PC-9 (cell line): ENCODE measurements at regions not wholly inside any gene's neighbourhood (a gene's known extent, or its start where the extent isn't known, plus 50 kb on each side); places are given as distances from the start of the nearest gene placed in this dataset.

Source experiments
- BruUV-seq: library from RNA; stranded (reverse); fragments of 400-500 nt; replicated peaks from 2 replicates; lab custom pipeline; 2021; lab: Mats Ljungman, UMichigan
- CTCF ChIA-PET: fragments of 300-600 bp; sonication (Branson Sonifier 250); formaldehyde crosslinking; loops from one replicate; lab custom pipeline; 2022; ENCODE audit warnings: antibody characterized with exemption; lab: Charles Lee
- POLR2A ChIA-PET: fragments of 300-600 bp; sonication (Branson Sonifier 250); formaldehyde crosslinking; loops from one replicate; lab custom pipeline; 2022; ENCODE audit warnings: antibody characterized with exemption; ENCODE audit not compliant: unreplicated experiment; lab: Charles Lee
- DNase-seq, 2 experiments: peaks; one replicate each; pipeline versions ENCODE4 v3.0.0 to v3.0.0-alpha.2; 2015 to 2022; ENCODE audit warnings: mixed read lengths in 1 of 2
- H2AFZ ChIP-seq: fragments of 200-600 bp; sonication (generic); 2 replicates; pipeline ENCODE4 v1.8.1; 2017; ENCODE audit warnings: antibody characterized with exemption
- H3F3A ChIP-seq: fragments of 200-600 bp; sonication (generic); 2 replicates; pipeline ENCODE4 v1.8.1; 2017; ENCODE audit warnings: antibody characterized with exemption, mild to moderate bottlenecking, low read depth; ENCODE audit not compliant: insufficient read depth
- H3K27ac ChIP-seq: fragments of 200-600 bp; sonication (generic); 2 replicates; pipeline ENCODE4 v1.6.1; 2016; ENCODE audit warnings: mixed run types
- H3K27me3 ChIP-seq: fragments of 200-600 bp; sonication (generic); 2 replicates; pipeline ENCODE4 v1.6.1; 2016; ENCODE audit warnings: low read depth, mixed run types; ENCODE audit not compliant: insufficient read depth
- H3K36me3 ChIP-seq: fragments of 200-600 bp; sonication (generic); 2 replicates; pipeline ENCODE4 v1.6.1; 2016; ENCODE audit warnings: low read depth, mixed run types
- H3K4me1 ChIP-seq: fragments of 200-600 bp; sonication (generic); replicated peaks from 2 replicates; pipeline ENCODE4 v1.6.1; 2016; ENCODE audit warnings: mixed run types; ENCODE audit not compliant: insufficient read depth
- H3K4me2 ChIP-seq: fragments of 200-600 bp; sonication (generic); 2 replicates; pipeline ENCODE4 v1.6.1; 2017; ENCODE audit warnings: mixed run types
- H3K4me3 ChIP-seq: fragments of 200-600 bp; sonication (generic); 2 replicates; pipeline ENCODE4 v1.6.1; 2016; ENCODE audit warnings: mixed run types
- H3K79me2 ChIP-seq: fragments of 200-600 bp; sonication (generic); 2 replicates; pipeline ENCODE4 v1.6.1; 2017; ENCODE audit warnings: low read depth, mixed run types
- H3K9me2 ChIP-seq: fragments of 200-600 bp; sonication (generic); 2 replicates; pipeline ENCODE4 v1.8.1; 2017; ENCODE audit warnings: mild to moderate bottlenecking; ENCODE audit not compliant: insufficient read depth
- H3K9me3 ChIP-seq: fragments of 200-600 bp; sonication (generic); 2 replicates; pipeline ENCODE4 v1.8.1; 2016; ENCODE audit warnings: low read depth; ENCODE audit not compliant: insufficient read depth
- H4K20me1 ChIP-seq: fragments of 200-600 bp; sonication (generic); 2 replicates; pipeline ENCODE4 v1.8.1; 2017; ENCODE audit not compliant: insufficient read depth
- EZH2 ChIP-seq: fragments of 200-600 bp; sonication (generic); IDR thresholded peaks from 2 replicates; pipeline ENCODE4 v1.8.0; 2017; ENCODE audit warnings: antibody characterized with exemption, low read depth
- intact Hi-C: fragments of 100-400 bp; cut with micrococcal nuclease; formaldehyde crosslinking; loops from one replicate; pipeline ENCODE4 v1.10.0; 2022; ENCODE audit not compliant: unreplicated experiment
- TF ChIP-seq, protein P1 (sequence below): fragments of 200-600 bp; sonication (generic); conservative IDR thresholded peaks from 2 replicates; pipeline ENCODE4 v1.6.1; 2017; ENCODE audit warnings: mixed run types, antibody characterized with exemption, mild to moderate bottlenecking, moderate library complexity

GRCh38 chr7:17185690-17186070 is 112.8 kb upstream of the AHR start:
- no peaks in the 10 kb centered on the region for H3K79me2 ChIP-seq
- H3K4me2 ChIP-seq = no peak overlapping the region
- H3K4me1 ChIP-seq = no peaks in the 10 kb centered on the region
- no peaks in the 10 kb centered on the region for H4K20me1 ChIP-seq
- no peak overlapping the region for H3K4me3 ChIP-seq
- no peak for DNase-seq
- no peaks in the 10 kb centered on the region for H3K9me3 ChIP-seq
- BruUV-seq = no TSS peak
- no peaks in the 10 kb centered on the region for H3K36me3 ChIP-seq
- ChIA-PET POLR2A (no interaction called here), CTCF (no interaction called here)
- no peaks in the 10 kb centered on the region for H3F3A ChIP-seq
- no peak overlapping the region for H2AFZ ChIP-seq
- H3K9me2 ChIP-seq = no peaks in the 10 kb centered on the region; the same call in 1 of the 2 replicates
- H3K27ac ChIP-seq = no peak overlapping the region
- TF ChIP-seq EZH2 = no peak
- TF ChIP-seq, protein P1, sequence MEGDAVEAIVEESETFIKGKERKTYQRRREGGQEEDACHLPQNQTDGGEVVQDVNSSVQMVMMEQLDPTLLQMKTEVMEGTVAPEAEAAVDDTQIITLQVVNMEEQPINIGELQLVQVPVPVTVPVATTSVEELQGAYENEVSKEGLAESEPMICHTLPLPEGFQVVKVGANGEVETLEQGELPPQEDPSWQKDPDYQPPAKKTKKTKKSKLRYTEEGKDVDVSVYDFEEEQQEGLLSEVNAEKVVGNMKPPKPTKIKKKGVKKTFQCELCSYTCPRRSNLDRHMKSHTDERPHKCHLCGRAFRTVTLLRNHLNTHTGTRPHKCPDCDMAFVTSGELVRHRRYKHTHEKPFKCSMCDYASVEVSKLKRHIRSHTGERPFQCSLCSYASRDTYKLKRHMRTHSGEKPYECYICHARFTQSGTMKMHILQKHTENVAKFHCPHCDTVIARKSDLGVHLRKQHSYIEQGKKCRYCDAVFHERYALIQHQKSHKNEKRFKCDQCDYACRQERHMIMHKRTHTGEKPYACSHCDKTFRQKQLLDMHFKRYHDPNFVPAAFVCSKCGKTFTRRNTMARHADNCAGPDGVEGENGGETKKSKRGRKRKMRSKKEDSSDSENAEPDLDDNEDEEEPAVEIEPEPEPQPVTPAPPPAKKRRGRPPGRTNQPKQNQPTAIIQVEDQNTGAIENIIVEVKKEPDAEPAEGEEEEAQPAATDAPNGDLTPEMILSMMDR = no peak
- intact Hi-C loops = no loop called here
- no peaks in the 10 kb centered on the region for H3K27me3 ChIP-seq

DNA sequence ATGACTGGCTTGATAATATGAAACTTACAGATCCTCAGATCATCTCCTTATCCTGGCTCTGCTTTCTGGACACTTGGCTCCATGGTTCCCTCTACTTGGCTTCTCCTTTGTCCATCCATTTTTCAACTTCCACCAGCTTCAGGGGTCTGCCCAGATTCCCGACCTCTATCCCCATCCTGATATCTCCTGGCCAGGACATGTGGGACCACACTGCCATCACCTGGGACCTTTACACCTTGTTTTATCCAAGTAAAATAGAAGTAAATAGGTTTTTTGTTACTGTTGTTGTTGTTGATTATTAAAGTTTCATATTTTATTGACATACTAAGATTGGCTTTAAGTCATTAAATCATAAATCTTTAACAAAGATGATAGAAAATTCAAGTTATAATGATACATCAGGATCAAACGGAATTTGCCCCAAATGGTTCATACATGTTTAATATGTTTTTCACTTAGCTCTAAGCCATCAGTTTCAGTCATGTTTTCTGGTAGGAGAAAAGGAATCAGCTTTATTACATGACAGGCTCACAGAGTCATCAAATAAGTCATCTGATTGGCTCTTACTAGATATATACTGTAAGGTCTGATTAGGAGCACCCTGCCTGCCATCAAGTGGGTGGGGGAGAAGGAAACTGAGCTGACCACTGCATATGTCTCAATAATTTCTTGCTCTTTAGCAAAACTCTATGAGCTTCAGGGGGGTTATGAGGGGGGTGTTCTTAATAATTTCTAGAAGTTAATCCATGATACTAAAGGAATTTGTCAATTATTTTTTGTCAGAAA is 111.5 kb upstream of the AHR start:
- intact Hi-C loops = no loop called here
- BruUV-seq = no TSS peak
- H3K9me2 ChIP-seq = no peaks in the 10 kb centered on the region; the same call in 1 of the 2 replicates
- H3K4me3 ChIP-seq = no peak overlapping the region
- TF ChIP-seq, protein P1 = no peak
- no peak for TF ChIP-seq EZH2
- ChIA-PET POLR2A (interaction anchor here (0.6 kb wide), 1 partner anchor 218 kb away, joined by 7 read pairs; no protein-coding TSS in a partner anchor), CTCF (interaction anchor here (0.5 to 0.6 kb wide), 3 partner anchors 115 to 701 kb away, joined by 5 to 6 read pairs (median 5); no protein-coding TSS in a partner anchor)
- H3K4me2 ChIP-seq = no peak overlapping the region
- H3K27me3 ChIP-seq = no peaks in the 10 kb centered on the region
- no peaks in the 10 kb centered on the region for H3F3A ChIP-seq
- H2AFZ ChIP-seq = no peak overlapping the region
- no peak overlapping the region for H3K27ac ChIP-seq
- DNase-seq = no peak
- no peaks in the 10 kb centered on the region for H3K9me3 ChIP-seq
- no peaks in the 10 kb centered on the region for H4K20me1 ChIP-seq
- no peaks in the 10 kb centered on the region for H3K36me3 ChIP-seq
- no peaks in the 10 kb centered on the region for H3K79me2 ChIP-seq
- no peaks in the 10 kb centered on the region for H3K4me1 ChIP-seq

- no peaks in the 10 kb centered on the region for H3K36me3 ChIP-seq
- H3K27ac ChIP-seq = no peak overlapping the region
- H3K79me2 ChIP-seq = no peaks in the 10 kb centered on the region
- H3K9me3 ChIP-seq = no peaks in the 10 kb centered on the region
- H3K9me2 ChIP-seq = no peaks in the 10 kb centered on the region
- no peak overlapping the region for H2AFZ ChIP-seq
- intact Hi-C loops = no loop called here
- H3K4me1 ChIP-seq = no peaks in the 10 kb centered on the region
- H4K20me1 ChIP-seq = no peaks in the 10 kb centered on the region
- BruUV-seq = no TSS peak
- ChIA-PET POLR2A (interaction anchor here (0.9 kb wide), 1 partner anchor 54 kb away, joined by 5 read pairs; no protein-coding TSS in a partner anchor), CTCF (no interaction called here)
- DNase-seq = no peak
- TF ChIP-seq, protein P1 = no peak
- no peak for TF ChIP-seq EZH2
- H3K4me2 ChIP-seq = no peak overlapping the region
- H3F3A ChIP-seq = no peaks in the 10 kb centered on the region
- H3K27me3 ChIP-seq = no peaks in the 10 kb centered on the region
- H3K4me3 ChIP-seq = no peak overlapping the region
Measured at GRCh38 chr7:17194656-17195055, 103.8 kb upstream of the AHR start.
